ENCODE measurements at regions not wholly inside any gene's neighbourhood (a gene's known extent, or its start where the extent isn't known, plus 50 kb on each side); places are given as distances from the start of the nearest gene placed in this dataset.

GRCh38 chr4:29013341-29013740, 1706.8 kb upstream of the PCDH7 start:
- H3K4ac ChIP-seq (ENCODE audit: low read depth, low read length): no peak overlapping the region
- no peak for DNase-seq
- H4K5ac ChIP-seq (ENCODE audit: low read length): no peak overlapping the region
- no peak overlapping the region for H3K56ac ChIP-seq (ENCODE audit: low read length)
- no peak overlapping the region for H3K4me3 ChIP-seq (ENCODE audit: low read length)
- H2BK15ac ChIP-seq (replicated peaks; ENCODE audit: low read depth): no peak overlapping the region
- no peaks in the 10 kb centered on the region for H3K4me1 ChIP-seq (ENCODE audit: control insufficient read depth, low read depth, low read length)
- no peak overlapping the region for H2BK5ac ChIP-seq (ENCODE audit: low read length)
- no peak overlapping the region for H3K18ac ChIP-seq (ENCODE audit: low read length)
- H3K79me1 ChIP-seq (ENCODE audit: low read length): no peaks in the 10 kb centered on the region
- no peak overlapping the region for H3K23ac ChIP-seq (ENCODE audit: low read length)
- no peak overlapping the region for H2BK120ac ChIP-seq (ENCODE audit: low read depth, low read length)
- no peak overlapping the region for H3K27ac ChIP-seq (ENCODE audit: low read depth, low read length)
- H4K8ac ChIP-seq (ENCODE audit: low read depth, low read length): no peak overlapping the region
- H2AK5ac ChIP-seq (ENCODE audit: low read length): no peak overlapping the region
- no peak overlapping the region for H3K9ac ChIP-seq (ENCODE audit: low read length)
- H3K27me3 ChIP-seq (ENCODE audit: insufficient read depth, low read length, poor library complexity): no peaks in the 10 kb centered on the region
- WGBS (ENCODE audit: extremely low coverage, insufficient coverage, low lambda C conversion rate): no CpG with 5 or more reads among the region's 2 CpGs
- H3K79me2 ChIP-seq (ENCODE audit: control insufficient read depth, insufficient read depth, low read length): no peaks in the 10 kb centered on the region
- H3K36me3 ChIP-seq (ENCODE audit: control insufficient read depth, insufficient read depth, low read length): no peaks in the 10 kb centered on the region
- H3K4me2 ChIP-seq (ENCODE audit: low read length): no peak overlapping the region

- no peaks in the 10 kb centered on the region for H3K27me3 ChIP-seq (ENCODE audit: insufficient read depth, low read length, poor library complexity)
- no peak overlapping the region for H3K23ac ChIP-seq (ENCODE audit: low read length)
- H2BK15ac ChIP-seq (replicated peaks; ENCODE audit: low read depth): no peak overlapping the region
- H2AK5ac ChIP-seq (ENCODE audit: low read length): no peak overlapping the region
- no peak overlapping the region for H4K5ac ChIP-seq (ENCODE audit: low read length)
- no peaks in the 10 kb centered on the region for H3K36me3 ChIP-seq (ENCODE audit: control insufficient read depth, insufficient read depth, low read length)
- DNase-seq: no peak
- H3K4ac ChIP-seq (ENCODE audit: low read depth, low read length): no peak overlapping the region
- no peak overlapping the region for H3K4me3 ChIP-seq (ENCODE audit: low read length)
- H3K79me1 ChIP-seq (ENCODE audit: low read length): no peaks in the 10 kb centered on the region
- H3K27ac ChIP-seq (ENCODE audit: low read depth, low read length): no peak overlapping the region
- H2BK5ac ChIP-seq (ENCODE audit: low read length): no peak overlapping the region
- no peak overlapping the region for H3K4me2 ChIP-seq (ENCODE audit: low read length)
- no peaks in the 10 kb centered on the region for H3K4me1 ChIP-seq (ENCODE audit: control insufficient read depth, low read depth, low read length)
- no peak overlapping the region for H3K18ac ChIP-seq (ENCODE audit: low read length)
- H3K56ac ChIP-seq (ENCODE audit: low read length): no peak overlapping the region
- H2BK120ac ChIP-seq (ENCODE audit: low read depth, low read length): no peak overlapping the region
- H4K8ac ChIP-seq (ENCODE audit: low read depth, low read length): no peak overlapping the region
- H3K79me2 ChIP-seq (ENCODE audit: control insufficient read depth, insufficient read depth, low read length): no peaks in the 10 kb centered on the region
- WGBS (ENCODE audit: extremely low coverage, insufficient coverage, low lambda C conversion rate): no CpG with 5 or more reads among the region's 4 CpGs
- no peak overlapping the region for H3K9ac ChIP-seq (ENCODE audit: low read length)
Observed at GRCh38 chr4:29014555-29014954, 1705.6 kb upstream of the PCDH7 start.

GRCh38 chr4:29033703-29034102, 1686.5 kb upstream of the PCDH7 start:
- no peak overlapping the region for H3K27ac ChIP-seq (ENCODE audit: low read depth, low read length)
- H3K23ac ChIP-seq (ENCODE audit: low read length): no peak overlapping the region
- WGBS (ENCODE audit: extremely low coverage, insufficient coverage, low lambda C conversion rate): no CpG with 5 or more reads among the region's 1 CpG
- no peak overlapping the region for H2BK15ac ChIP-seq (replicated peaks; ENCODE audit: low read depth)
- no peak overlapping the region for H3K18ac ChIP-seq (ENCODE audit: low read length)
- H2BK120ac ChIP-seq (ENCODE audit: low read depth, low read length): no peak overlapping the region
- no peak overlapping the region for H3K56ac ChIP-seq (ENCODE audit: low read length)
- no peaks in the 10 kb centered on the region for H3K36me3 ChIP-seq (ENCODE audit: control insufficient read depth, insufficient read depth, low read length)
- no peaks in the 10 kb centered on the region for H3K79me2 ChIP-seq (ENCODE audit: control insufficient read depth, insufficient read depth, low read length)
- no peaks in the 10 kb centered on the region for H3K4me1 ChIP-seq (ENCODE audit: control insufficient read depth, low read depth, low read length)
- H3K79me1 ChIP-seq (ENCODE audit: low read length): no peaks in the 10 kb centered on the region
- H4K8ac ChIP-seq (ENCODE audit: low read depth, low read length): no peak overlapping the region
- H3K4me2 ChIP-seq (ENCODE audit: low read length): no peak overlapping the region
- DNase-seq: no peak
- H4K5ac ChIP-seq (ENCODE audit: low read length): no peak overlapping the region
- H3K9ac ChIP-seq (ENCODE audit: low read length): no peak overlapping the region
- no peak overlapping the region for H3K4ac ChIP-seq (ENCODE audit: low read depth, low read length)
- no peak overlapping the region for H3K4me3 ChIP-seq (ENCODE audit: low read length)
- no peaks in the 10 kb centered on the region for H3K27me3 ChIP-seq (ENCODE audit: insufficient read depth, low read length, poor library complexity)
- no peak overlapping the region for H2BK5ac ChIP-seq (ENCODE audit: low read length)
- no peak overlapping the region for H2AK5ac ChIP-seq (ENCODE audit: low read length)

GRCh38 chr4:29037501-29037900, 1682.7 kb upstream of the PCDH7 start:
- no peak overlapping the region for H3K9ac ChIP-seq (ENCODE audit: low read length)
- no peak overlapping the region for H2AK5ac ChIP-seq (ENCODE audit: low read length)
- H3K79me1 ChIP-seq (ENCODE audit: low read length): no peaks in the 10 kb centered on the region
- H3K36me3 ChIP-seq (ENCODE audit: control insufficient read depth, insufficient read depth, low read length): no peaks in the 10 kb centered on the region
- H2BK120ac ChIP-seq (ENCODE audit: low read depth, low read length): no peak overlapping the region
- no peak overlapping the region for H4K5ac ChIP-seq (ENCODE audit: low read length)
- no peak overlapping the region for H3K4me3 ChIP-seq (ENCODE audit: low read length)
- no peak overlapping the region for H3K27ac ChIP-seq (ENCODE audit: low read depth, low read length)
- no peaks in the 10 kb centered on the region for H3K79me2 ChIP-seq (ENCODE audit: control insufficient read depth, insufficient read depth, low read length)
- H3K18ac ChIP-seq (ENCODE audit: low read length): no peak overlapping the region
- no peaks in the 10 kb centered on the region for H3K27me3 ChIP-seq (ENCODE audit: insufficient read depth, low read length, poor library complexity)
- no peak overlapping the region for H4K8ac ChIP-seq (ENCODE audit: low read depth, low read length)
- no peak for DNase-seq
- no peak overlapping the region for H3K4me2 ChIP-seq (ENCODE audit: low read length)
- WGBS (ENCODE audit: extremely low coverage, insufficient coverage, low lambda C conversion rate): no CpG with 5 or more reads among the region's 5 CpGs
- H3K56ac ChIP-seq (ENCODE audit: low read length): no peak overlapping the region
- no peaks in the 10 kb centered on the region for H3K4me1 ChIP-seq (ENCODE audit: control insufficient read depth, low read depth, low read length)
- no peak overlapping the region for H2BK5ac ChIP-seq (ENCODE audit: low read length)
- H2BK15ac ChIP-seq (replicated peaks; ENCODE audit: low read depth): no peak overlapping the region
- H3K4ac ChIP-seq (ENCODE audit: low read depth, low read length): no peak overlapping the region
- H3K23ac ChIP-seq (ENCODE audit: low read length): no peak overlapping the region

GRCh38 chr4:29043411-29043810, 1676.8 kb upstream of the PCDH7 start:
- Histone ChIP-seq H3K56ac (ENCODE audit: low read length) (no peak overlapping the region), H3K27me3 (ENCODE audit: insufficient read depth, low read length, poor library complexity) (no peaks in the 10 kb centered on the region), H3K27ac (ENCODE audit: low read depth, low read length) (no peak overlapping the region), H2AK5ac (ENCODE audit: low read length) (no peak overlapping the region), H3K79me1 (ENCODE audit: low read length) (no peaks in the 10 kb centered on the region), H2BK15ac (replicated peaks; ENCODE audit: low read depth) (no peak overlapping the region), H3K4me1 (ENCODE audit: control insufficient read depth, low read depth, low read length) (no peaks in the 10 kb centered on the region), H3K9ac (ENCODE audit: low read length) (no peak overlapping the region), H3K79me2 (ENCODE audit: control insufficient read depth, insufficient read depth, low read length) (no peaks in the 10 kb centered on the region), H2BK5ac (ENCODE audit: low read length) (no peak overlapping the region), H3K4ac (ENCODE audit: low read depth, low read length) (no peak overlapping the region), H3K18ac (ENCODE audit: low read length) (no peak overlapping the region), H3K23ac (ENCODE audit: low read length) (no peak overlapping the region), H4K5ac (ENCODE audit: low read length) (no peak overlapping the region), H2BK120ac (ENCODE audit: low read depth, low read length) (no peak overlapping the region), H3K36me3 (ENCODE audit: control insufficient read depth, insufficient read depth, low read length) (no peaks in the 10 kb centered on the region), H3K4me3 (ENCODE audit: low read length) (no peak overlapping the region), H4K8ac (ENCODE audit: low read depth, low read length) (no peak overlapping the region), H3K4me2 (ENCODE audit: low read length) (no peak overlapping the region)
- WGBS (ENCODE audit: extremely low coverage, insufficient coverage, low lambda C conversion rate): no CpG with 5 or more reads among the region's 5 CpGs
- DNase-seq: no peak

- Histone ChIP-seq H2BK5ac (ENCODE audit: low read length) (no peak overlapping the region), H2BK15ac (replicated peaks; ENCODE audit: low read depth) (no peak overlapping the region), H3K27me3 (ENCODE audit: insufficient read depth, low read length, poor library complexity) (no peaks in the 10 kb centered on the region), H3K4ac (ENCODE audit: low read depth, low read length) (no peak overlapping the region), H3K79me1 (ENCODE audit: low read length) (no peaks in the 10 kb centered on the region), H3K18ac (ENCODE audit: low read length) (no peak overlapping the region), H3K27ac (ENCODE audit: low read depth, low read length) (no peak overlapping the region), H3K4me3 (ENCODE audit: low read length) (no peak overlapping the region), H3K9ac (ENCODE audit: low read length) (no peak overlapping the region), H3K4me1 (ENCODE audit: control insufficient read depth, low read depth, low read length) (no peaks in the 10 kb centered on the region), H3K4me2 (ENCODE audit: low read length) (no peak overlapping the region), H2AK5ac (ENCODE audit: low read length) (no peak overlapping the region), H3K56ac (ENCODE audit: low read length) (no peak overlapping the region), H3K36me3 (ENCODE audit: control insufficient read depth, insufficient read depth, low read length) (no peaks in the 10 kb centered on the region), H3K79me2 (ENCODE audit: control insufficient read depth, insufficient read depth, low read length) (no peaks in the 10 kb centered on the region), H2BK120ac (ENCODE audit: low read depth, low read length) (no peak overlapping the region), H4K8ac (ENCODE audit: low read depth, low read length) (no peak overlapping the region), H4K5ac (ENCODE audit: low read length) (no peak overlapping the region), H3K23ac (ENCODE audit: low read length) (no peak overlapping the region)
- no peak for DNase-seq
- no CpG with 5 or more reads among the region's 2 CpGs for WGBS (ENCODE audit: extremely low coverage, insufficient coverage, low lambda C conversion rate)
Observed at GRCh38 chr4:29046186-29046585, 1674.0 kb upstream of the PCDH7 start.

Data from mesendoderm (in vitro differentiated cells).